ENCODE measurements at regions not wholly inside any gene's neighbourhood (a gene's known extent, or its start where the extent isn't known, plus 50 kb on each side); places are given as distances from the start of the nearest gene placed in this dataset.
"Not testable (repeated sequence)": the region's sequence is repeated elsewhere in the genome, so short reads cannot be mapped to it uniquely, and the experiment has no call there.

DNA sequence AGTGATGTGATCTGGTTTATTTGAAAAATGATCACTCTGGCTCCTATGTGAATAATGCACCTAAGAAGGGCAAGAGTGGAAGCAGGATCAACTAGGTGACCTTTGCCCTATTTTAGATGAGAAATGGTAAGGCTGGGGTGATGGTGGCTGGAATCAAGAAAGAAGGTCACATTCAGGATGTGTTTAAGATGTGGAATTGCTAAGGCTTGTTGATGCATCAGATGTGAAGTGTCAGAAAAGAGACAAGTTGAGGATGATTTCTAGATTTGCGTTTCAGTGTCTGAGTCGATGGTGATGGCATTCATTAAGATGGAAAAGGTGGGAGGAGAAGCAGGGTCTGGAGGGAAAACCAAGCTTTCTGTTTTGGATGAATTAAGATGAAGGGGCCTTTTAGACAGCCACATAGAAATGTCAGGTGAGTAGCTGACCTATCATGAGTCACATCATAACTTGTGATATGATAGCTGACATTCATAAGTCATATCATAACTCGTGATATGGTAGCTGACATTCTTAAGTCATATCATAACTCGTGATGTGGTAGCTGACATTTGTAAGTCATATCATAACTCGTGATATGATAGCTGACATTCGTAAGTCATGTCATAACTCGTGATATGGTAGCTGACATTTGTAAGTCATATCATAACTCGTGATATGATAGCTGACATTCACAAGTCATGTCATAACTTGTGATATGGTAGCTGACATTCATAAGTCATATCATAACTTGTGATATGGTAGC is 101.2 kb upstream of the SEC11C start:
- DNase-seq = peak in 1 of 5 donors; percentile 22

DNA sequence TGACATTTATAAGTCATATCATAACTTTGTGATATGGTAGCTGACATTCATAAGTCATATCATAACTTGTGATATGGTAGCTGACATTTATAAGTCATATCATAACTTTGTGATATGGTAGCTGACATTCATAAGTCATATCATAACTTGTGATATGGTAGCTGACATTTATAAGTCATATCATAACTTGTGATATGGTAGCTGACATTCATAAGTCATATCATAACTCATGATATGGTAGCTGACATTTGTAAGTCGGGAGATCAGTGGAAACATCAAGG is 100.7 kb upstream of the SEC11C start:
- not testable (repeated sequence) for DNase-seq

DNA sequence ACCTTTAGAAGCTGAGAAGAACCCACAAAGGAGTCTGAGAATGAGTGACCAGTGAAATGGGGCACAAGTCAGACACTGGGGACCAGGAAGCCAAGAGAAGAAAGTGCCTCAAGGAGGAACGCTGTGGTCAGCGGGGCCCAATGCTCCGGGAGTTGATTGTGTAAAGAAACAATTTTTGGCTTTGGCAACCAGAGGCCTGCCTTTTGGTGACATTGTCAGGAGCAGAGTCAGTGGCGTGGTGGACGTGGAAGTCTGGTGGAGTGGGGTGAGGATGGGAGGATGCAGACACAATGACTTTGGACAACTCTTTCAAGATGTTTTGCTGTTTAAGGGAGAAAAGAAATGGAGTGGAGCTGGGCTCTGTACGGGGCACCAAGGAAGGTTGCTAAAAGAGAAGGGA is 100.2 kb upstream of the SEC11C start:
- no peak for DNase-seq

DNA sequence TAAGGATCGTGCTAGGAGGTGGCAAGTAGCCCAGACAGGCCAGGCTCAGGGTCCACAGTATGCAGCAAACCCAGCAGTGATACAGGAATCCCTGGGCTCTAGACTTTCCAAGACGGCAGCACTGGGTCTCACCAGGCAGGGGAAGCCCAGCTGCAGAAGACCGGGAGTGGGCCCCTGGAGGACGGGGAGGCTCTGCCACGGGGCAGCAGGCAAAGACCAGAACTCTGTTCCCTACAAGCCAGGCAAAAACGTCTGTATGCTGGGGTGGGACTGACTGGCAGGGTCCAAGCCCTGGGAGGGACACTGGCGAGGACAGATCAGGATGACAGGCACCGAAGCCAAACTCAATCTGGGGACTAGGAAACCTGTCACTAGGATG is 98.9 kb upstream of the SEC11C start:
- no peak for DNase-seq

DNA sequence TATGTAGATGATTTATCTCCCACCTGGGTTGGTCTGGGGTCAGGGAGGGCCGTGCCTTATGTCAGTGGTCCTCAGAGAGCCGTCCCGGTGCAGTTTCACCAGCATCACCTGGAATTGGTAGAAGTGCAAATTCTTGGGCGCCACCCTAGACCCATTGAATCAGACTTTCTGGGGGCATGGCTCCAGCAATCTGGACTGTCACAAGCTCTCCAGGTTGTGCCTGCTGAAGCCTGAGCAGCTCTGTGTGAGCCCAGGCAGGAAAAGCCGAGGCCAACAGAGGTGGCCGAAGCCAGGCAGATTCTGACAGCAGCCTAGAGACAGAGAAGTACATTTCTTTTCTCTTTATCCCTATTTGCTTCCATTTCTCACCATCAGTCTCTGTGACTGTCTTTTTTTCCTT is 98.4 kb upstream of the SEC11C start:
- no peak for DNase-seq

DNA sequence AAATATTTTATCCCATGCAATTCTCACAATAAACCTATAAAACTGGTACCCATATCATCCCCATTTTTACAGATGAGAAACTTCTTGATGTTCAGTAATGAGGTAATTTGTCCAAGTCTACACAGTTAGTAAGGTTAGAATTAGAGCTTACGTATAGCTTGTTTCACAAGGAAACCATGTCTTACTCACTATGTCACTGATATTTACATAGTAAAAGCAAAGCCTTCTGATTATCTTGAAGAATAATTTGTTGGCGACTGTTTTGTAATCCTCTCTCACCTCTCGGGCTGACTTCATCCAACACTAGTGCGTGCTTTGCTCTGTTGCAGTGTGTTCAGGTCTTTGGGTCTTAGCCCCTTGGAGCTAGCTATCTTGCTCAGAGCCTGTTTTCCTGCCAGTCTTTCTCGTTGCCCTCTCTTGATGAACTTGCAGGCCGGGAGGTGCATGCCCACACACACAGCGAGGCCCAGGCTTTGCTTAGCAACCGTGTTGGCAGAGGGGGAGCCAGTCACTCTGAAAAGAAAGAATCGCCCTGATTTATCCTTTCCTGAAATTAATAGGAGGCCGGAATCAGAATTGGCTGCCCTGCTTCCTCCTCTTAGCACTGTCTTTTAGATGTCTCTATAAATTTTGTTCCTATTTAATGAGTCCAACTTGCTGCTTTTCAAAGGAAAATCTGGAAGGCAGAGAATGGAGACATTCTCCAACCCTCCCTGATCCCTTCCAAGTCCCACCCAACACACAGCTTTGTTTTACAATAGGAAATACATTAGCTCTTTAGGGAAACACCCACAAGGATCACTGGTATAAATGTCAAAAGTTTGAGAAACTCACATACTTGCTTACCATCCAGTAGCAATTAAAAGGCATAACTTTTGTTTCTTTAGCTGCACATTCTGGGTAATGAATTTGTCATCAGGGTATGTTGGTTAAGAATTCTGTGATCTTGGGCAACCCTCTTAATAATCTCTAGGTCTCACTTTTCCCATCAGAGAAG is 97.6 kb upstream of the SEC11C start:
- no peak for DNase-seq

DNA sequence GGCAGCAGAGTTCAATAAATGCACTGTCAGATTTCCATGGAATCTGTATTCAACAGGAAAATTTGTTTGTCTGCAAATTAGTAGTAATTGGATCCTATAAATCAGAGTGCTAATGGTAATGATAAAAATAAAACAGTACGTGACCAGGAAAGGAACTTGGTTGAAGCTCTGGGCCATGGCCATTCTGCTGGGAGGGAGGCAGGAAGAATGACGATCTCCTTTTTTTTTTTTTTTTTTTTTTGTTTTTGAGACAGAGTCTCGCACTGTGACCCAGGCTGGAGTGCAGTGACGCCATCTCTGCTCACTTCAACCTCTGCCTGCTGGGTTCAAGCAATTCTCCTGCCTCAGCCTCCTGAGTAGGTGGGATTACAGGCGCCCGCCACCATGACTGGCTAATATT is 94.8 kb upstream of the SEC11C start:
- no peak for DNase-seq

DNA sequence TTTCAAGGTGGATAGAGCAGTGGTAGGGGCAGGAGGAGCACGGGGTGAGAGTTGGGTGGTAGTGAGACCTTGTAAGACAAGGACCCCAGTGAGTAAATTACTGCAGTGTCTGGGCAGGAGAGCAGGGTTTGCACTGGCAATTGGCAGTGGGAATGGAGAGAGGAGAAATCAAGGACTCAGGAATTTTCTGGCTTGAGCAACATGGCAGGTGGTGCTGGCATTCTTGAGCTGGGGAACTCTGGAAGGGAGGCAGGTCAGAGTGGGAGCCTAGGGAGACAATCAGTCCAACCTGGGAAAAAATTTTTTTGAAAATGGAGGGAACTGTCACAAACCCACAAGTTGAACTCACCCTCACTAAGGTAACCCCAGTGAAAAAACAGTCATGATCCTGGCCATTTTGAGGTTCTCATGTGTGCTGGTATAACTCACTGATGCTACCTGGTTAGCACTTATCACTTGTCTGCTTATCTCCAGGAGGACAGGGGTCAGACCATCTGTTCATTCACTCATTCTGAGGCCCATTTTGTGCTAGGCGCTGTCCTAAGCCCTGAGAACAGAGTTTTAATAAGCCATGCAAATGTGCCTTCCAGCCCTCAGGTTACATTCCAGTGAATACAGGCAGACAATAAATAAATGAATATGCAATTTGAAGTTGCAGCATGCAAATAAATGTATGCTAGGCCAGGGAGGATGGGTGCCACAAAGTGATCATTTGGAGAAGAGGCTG is 92.2 kb upstream of the SEC11C start:
- no peak for DNase-seq

DNA sequence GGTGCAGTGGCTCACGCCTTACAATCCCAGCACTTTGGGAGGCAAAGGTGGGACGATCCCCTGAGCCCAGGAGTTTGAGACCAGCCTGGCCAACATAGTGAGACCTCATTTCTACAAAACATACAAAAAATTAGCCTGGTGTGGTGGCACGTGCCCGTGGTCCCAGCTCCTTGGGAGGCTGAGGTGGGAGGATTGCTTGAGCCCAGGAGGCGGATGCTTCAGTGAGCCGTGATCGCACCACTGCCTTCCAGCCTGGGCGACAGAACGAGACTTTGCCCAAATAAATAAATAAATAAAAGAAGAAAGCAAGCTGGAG is 91.7 kb upstream of the SEC11C start:
- DNase-seq = no peak

DNA sequence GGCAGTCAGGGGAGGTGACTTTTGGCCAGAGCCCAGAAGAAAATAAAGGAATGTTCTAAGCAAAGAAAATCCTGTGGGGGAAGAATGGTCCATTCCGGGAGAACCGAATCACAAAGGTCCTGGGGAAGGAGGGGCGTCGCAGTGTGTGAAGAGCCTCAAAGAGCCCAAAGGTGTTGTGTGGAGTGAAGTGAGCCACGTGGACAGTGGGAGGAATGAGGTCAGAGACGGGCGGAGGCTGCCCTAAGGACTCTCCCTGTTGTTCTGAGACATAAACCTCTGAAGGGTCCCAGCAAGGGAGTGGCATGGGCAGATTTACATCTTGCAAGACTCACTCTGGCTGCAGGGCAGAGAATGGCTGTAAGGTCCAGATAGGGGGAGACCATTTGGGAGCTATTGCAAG is 91.3 kb upstream of the SEC11C start:
- no peak for DNase-seq

DNA sequence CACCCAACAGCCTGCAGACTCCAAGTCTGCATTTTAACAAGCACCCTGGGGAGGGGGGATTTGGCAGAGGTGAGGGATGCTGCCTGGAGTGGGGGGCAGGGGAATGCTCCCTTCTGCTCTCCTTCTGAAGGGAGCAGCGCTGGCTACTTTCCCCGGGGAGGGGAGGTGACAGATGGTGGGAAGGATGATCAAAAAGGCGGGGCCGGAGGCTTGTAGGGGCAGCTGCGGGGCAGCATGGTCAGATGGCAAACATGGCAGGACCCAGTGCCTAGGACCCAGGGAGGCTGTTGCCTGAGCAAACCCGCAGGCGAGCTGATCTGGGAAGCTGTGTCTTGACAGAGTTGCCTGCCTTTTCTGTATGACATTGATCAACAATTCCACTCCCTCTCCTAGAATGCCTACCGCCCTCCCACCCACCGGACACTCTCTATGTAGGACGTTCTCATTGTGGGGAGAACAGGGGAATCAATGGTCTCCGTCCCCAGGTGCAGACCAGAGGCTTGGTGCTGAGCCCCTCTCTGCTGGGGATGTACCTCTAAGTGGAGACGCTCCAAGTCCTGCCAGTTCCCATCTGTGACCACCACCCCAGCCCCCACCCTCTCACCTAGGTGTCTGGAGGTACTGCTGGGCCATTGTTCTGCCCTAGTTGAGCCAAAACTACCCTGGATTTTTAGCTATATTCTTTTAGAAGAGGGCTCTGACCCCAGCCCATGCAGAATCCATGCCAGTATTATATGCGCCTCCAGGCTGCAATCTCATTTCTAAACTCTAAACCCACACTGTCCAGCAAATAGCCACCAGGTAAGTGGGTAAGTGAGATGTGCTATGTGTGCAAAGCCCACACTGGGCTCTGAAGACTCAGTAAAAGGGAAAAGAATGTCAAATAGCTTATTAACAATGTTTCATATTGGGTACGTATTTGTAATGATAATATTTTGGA is 89.7 kb upstream of the SEC11C start:
- no peak for DNase-seq

DNA sequence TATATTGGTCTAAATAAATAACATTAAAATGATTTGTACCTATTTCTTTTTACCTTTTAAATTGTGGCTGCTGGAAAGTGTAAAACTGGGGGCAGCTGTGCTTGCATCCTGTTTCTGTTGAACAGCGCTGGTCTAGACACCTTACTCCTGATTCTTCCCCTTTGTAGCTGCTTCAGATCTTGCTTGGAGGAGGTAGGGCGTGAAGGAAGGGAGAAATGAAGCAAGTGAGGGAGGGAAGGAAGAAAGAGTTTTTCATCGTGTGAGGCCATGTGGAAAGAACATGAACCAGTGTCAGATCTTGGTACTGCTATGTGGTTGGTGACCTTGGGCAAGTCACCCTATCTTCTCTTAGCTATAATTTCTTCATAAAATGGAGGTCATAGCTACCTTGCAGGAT is 89.0 kb upstream of the SEC11C start:
- DNase-seq = no peak

DNA sequence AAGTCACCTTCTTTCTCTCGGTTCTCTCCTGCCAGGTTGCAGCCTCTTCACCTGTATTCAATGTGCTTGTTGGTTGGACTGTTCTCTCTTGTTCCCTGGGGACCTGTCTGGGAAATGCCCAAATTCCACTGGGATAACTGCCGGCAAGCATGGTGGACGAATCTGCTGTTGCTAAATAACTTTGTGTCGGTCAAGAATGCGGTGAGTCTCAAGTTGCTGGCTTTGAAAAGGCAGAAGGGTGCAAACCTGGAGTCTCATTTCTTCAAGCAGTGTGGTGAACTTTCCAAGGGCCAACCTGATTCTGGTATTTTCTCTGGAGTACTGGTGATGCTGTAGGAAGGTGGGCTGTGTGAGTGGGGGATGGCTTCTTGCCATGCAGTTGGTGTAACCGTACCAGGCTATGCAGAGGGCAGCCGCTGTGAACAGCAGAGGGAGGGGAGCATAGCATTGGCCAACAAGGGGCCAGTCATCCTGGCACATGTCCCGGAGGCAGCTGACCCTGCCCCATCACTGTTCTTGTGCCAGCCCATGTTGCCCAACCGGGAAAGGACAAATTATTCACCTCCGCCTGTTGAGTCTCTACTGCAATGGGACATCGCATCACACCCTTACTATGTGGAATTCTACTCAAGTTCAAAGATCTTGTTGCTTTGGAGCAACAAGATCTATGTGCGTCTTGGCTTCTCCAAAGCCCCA is 88.1 kb upstream of the SEC11C start:
- DNase-seq = no peak

DNA sequence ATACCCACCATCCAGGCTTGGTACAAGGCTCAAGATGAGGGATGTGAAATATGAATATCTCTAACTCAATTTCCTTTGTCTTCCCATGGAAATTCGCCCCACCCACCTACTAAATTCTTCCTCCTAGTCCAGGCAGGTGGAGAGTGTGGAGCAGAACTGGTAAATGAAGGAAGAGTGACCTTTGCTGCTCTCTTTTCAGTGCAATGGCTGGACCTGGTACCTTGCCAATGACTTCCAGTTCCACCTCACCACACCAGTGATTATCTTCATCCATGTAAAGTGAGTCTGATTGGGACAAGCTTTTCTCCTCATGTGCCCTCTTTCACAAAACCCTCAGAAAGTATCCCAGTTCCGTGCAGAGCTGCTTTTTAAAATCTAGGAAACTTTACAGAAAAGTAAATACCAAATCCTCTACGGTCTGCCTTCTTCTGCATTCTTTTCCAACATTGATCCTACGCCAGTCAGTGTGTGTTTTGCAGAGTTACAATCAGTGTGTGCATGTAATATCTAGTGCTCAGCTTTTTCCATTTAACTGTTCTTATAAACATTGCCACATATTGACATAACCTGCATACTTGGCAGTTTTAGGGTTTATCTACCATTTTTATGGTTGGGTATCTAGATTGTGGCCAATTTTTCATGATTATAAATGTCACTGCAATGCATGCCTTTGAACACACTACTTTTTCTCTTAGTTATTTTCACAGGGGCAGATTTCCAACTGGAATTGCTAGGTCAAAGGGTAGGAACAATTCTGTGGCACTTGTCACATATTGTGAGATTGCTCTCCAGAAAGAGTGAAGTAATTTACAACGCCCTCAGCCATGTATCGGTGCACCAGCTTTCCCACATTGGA is 86.5 kb upstream of the SEC11C start:
- DNase-seq = no peak

DNA sequence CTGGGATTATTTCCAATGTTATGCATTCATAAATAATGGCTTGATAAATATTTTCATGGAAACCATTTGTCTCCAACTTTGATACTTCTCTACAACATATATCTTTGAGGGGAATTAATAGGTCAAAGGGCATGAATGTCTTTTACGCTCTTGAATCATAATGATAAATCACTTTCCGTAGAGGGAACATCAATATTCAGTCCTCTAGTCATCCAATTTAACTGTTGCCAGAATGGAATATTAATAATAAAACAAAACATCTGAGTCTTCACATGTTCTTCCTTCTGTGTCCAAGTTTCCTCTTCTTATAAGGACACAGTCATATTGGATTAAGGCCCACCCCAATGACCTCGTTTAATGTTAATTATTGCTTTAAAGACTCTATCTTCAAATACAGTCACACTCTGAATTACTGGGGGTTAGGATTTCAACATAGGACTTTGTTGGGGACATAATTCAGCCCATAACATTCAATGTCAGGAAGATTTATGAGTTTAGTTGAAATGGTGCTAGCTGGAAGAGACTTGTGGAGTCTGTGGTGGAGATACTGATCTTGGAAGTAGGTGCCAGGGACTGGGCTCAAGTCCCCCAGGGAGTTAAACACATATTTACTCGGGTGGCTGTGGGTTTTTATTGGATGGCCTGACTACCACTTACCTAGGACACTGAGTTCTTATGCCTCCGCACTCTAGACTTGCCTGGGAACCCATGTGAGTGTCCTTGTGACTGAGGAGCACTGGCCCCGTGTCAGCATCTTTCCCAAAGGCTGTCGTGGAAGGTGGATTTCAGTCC is 85.0 kb upstream of the SEC11C start:
- no peak for DNase-seq

DNA sequence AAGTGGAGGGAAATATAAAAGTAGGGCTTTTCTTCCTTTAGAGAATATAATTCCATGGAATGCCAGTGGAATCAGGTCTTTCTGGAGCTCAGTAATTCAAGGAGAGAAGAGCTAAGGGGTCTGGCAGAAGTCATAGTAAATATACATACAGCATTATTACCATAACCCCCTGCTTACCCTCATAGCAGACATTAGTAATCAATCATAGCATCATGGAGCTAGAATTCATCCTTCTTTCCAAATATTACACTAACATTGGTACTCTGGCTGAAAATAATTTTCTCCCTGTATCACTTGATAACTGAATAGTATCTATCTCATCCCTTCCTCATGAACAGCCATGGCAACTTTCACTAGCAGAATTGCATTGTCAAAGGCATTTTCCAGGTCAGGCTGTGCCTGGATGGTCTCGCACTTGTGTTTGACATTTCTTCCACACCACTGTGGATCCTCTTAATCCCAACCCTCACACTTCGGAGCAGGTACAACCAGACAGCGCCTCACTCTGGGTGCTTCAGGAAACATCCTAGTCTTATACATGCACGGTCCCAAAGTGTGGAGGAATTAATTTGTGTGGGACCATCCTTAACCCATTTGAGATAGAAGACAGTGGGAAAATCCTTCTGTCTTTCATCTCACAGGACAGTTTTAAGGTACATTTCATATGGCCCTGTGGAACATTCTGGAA is 84.2 kb upstream of the SEC11C start:
- DNase-seq = no peak

DNA sequence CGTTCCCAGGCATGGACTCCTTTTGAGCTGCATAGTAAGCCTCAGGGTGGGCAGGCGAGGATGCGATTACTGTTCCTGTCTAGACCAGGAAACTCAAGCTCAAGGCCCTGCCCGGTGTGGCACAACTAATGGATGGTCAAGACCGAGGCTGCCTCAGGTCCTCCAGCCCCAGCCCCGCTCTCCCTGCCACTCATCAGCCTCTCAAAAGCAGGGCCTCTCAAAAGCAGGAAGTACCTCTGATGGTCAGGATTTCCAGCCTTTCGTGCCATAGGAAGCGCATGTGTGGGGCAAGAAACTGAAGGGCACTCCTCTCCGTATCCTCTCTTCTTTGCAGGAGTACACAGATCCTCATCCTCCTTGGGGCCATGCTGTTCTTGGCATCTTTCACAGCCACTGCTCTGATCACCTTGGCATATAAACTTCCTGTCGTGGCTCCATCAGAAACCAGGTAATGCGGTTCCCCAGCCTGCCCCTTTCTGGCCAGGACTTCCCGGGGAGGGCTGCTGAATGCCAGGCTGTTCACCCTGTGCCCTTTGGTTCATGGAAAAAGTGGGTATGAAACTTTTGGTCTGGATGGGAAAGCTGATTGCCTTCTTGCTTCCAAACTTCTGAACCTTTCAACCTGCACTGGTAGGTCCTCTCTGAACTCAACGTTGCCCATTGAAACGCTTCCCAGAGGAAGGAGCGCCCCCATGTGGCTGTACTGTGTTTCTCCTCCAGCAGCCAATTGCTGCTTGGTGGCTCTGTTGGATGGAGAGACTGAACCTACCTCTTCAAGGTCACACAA is 82.8 kb upstream of the SEC11C start:
- peak in 2 of 5 donors; percentile 33 to 50 for DNase-seq

DNA sequence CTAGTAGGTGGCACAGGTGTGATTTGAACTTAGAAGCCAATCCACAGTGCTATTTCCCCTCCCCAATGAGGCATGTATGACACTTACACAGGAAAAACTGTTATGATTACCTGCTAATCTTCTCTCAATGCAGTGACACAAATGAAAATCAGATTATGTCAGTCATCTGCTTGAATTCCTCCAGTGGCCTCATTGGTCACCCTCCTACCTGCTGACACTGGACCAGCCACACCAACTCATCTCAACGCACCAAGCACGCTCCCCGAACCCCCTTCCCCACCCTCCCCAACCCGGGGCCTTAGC is 82.2 kb upstream of the SEC11C start:
- DNase-seq = no peak

DNA sequence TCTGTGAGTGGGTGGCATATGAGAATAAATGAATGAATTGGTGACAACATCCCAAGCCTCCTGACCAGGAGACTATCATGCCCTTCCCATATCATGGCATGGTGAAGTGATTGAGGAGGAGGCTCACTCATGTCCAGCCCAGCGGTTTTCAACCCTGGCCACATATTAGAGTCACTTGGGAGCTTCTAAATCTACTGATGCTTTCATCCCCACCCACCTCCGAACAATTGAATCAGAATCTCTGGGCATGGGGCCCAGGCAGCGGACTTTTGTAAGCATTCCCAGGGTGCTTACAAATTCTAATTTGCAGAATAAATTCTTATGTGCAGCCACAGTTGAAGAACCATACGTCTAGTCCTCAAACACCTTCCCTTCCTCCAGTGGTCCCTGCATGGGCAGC is 81.7 kb upstream of the SEC11C start:
- no peak for DNase-seq

Measured in T-helper 1 cell (primary cell).